ENCODE measurements at regions not wholly inside any gene's neighbourhood (a gene's known extent, or its start where the extent isn't known, plus 50 kb on each side); places are given as distances from the start of the nearest gene placed in this dataset.

DNA sequence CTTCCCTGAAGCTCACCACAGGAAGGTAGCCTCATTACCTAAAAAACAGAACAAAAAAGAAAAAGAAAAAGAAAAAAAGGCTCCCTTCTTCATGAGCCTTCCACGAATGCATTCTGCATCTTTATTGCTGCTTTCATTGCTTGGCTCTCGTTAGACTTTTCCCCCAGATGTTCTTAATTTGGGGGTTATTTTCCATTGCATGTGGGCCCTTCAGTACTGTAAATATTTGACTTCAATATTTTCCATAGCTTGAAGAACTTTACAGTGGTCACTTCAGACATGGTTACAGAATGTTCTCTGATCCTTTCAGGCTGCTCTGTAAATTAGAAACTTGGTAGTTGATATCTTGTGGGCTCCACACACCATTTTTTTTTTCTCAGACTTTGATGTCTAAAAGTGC is 65.6 kb upstream of the COPS8 start:
- TF ChIP-seq, protein P1, sequence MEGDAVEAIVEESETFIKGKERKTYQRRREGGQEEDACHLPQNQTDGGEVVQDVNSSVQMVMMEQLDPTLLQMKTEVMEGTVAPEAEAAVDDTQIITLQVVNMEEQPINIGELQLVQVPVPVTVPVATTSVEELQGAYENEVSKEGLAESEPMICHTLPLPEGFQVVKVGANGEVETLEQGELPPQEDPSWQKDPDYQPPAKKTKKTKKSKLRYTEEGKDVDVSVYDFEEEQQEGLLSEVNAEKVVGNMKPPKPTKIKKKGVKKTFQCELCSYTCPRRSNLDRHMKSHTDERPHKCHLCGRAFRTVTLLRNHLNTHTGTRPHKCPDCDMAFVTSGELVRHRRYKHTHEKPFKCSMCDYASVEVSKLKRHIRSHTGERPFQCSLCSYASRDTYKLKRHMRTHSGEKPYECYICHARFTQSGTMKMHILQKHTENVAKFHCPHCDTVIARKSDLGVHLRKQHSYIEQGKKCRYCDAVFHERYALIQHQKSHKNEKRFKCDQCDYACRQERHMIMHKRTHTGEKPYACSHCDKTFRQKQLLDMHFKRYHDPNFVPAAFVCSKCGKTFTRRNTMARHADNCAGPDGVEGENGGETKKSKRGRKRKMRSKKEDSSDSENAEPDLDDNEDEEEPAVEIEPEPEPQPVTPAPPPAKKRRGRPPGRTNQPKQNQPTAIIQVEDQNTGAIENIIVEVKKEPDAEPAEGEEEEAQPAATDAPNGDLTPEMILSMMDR (IDR thresholded peaks at IDR 0.05), result no peak
- no peak for TF ChIP-seq EP300 (IDR thresholded peaks at IDR 0.05; ENCODE audit: low read depth)
